SIG-M5 treated with dmso at 0.1 percent for 504 hours (cell line): ENCODE measurements at regions not wholly inside any gene's neighbourhood (a gene's known extent, or its start where the extent isn't known, plus 50 kb on each side); places are given as distances from the start of the nearest gene placed in this dataset.

ENCODE experiments used
- DNase-seq: peaks from one replicate; lab custom pipeline; 2025; ENCODE audit not compliant: unreplicated experiment; lab: John Stamatoyannopoulos, UW

GRCh38 chr6:156525541-156525940 lies 251.6 kb upstream of the ARID1B start:
- DNase-seq: no peak

DNA sequence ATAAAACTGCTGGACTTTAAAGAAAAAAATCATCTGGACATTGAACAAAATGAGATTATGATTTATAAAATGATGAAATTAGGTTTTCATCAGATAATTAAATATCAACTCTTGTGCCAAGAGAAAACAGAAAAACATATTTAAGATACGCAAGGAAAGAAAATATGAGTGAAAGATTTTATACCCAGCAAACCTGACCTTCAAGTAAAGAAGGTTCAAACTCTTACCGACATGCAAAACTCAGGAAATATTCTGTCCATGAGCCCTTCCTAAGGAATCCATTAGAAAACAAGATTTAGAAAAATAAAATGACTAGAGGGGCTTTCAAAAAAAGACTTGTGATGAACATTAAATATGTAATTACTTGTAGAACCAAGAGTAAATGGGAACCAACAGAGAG lies 257.2 kb upstream of the ARID1B start:
- no peak for DNase-seq

GRCh38 chr6:156517088-156517487 lies 260.1 kb upstream of the ARID1B start:
- no peak for DNase-seq

GRCh38 chr6:156515242-156515641 lies 261.9 kb upstream of the ARID1B start:
- DNase-seq: no peak

DNA sequence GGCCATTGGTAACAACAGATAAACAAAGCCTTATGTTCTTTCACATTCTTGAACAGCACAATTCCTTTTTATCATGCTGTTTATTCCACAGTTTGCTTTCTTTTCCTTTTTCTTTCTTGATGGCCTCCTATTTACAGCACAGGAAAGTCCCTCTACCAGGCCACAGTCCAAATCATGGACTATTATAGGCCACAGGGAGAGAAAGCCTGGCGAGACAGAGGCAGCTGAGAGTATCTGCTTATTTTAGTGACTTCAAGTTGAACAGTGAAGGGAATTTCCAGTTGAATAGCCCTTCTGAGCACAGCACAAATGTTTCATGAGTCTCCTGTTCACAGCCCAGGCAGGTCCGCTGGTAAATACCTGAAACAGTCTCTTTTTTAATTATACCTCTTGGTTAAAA lies 263.7 kb upstream of the ARID1B start:
- no peak for DNase-seq

DNA sequence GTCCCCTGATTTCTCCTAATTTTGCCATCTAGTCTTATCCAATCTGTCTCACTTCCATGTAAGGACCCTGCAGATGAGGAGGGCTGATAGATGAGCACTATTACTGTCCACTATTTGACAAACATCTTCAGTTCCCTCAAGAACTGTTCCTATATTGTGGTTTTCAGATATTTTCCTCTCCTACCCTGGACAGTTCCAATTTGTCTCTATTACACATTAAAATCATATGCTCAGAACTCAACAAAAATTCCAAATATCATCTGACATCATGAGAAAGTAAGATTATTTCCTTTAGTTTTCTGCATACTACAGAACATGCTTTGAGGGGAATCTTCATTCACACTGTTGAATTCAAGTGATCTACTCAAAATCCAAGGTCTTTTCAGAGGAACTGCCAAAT lies 265.6 kb upstream of the ARID1B start:
- DNase-seq: no peak

DNA sequence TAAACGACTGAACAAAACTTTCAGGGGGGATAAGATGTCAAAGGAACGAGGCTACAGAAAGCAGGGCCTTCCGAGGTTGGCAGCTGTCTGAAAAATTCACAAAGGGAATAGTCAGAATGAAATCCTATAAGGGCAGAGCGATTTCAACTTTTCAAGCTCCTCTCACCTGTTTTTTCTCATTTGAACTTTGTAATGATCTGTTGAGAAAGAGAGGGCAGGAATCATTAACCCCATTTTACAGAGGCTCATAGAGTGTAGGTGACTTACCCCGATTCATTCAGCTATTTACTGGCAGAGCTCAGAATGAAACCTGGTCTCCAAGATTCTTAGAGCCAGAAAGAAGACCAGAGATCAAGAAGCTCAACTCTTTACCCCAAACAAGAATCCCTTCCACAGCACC lies 266.1 kb upstream of the ARID1B start:
- DNase-seq: no peak

DNA sequence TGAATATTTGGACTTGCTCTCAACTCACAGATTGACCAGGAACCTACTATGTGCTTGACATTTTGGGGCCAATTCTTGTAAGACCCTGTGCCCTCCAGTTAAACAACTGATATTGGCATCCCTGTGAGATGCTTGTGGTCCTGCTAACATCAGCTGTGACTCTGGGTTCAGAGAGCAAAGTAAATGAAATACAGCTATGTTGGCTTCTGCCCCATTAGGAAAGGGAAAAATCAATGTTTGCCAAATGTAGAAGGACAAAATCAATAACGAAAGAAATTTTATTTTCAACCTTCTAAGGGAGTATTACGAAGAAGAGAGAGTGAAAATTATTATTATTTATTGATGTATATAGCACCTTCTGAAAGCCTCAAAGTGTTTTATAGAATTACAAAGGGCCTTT lies 266.9 kb upstream of the ARID1B start:
- DNase-seq: no peak

DNA sequence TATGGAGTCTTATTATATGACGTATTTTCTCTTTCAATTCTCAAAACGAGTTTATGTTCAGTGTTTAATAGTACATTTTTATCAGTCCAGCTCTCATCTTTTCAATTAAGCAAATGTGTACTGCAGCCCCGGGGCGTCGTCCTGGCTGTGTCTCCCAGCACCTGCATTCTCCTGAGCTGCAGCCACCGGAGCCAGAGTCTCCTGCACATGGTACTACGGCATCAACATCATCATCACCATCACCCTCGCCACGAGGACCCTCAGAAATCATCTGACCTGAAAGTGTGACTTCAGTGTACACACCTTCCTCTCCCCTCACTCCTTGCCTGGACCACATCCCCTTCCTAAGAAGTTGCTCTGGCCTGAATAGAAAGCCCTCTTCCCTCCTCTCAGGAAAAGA lies 267.7 kb upstream of the ARID1B start:
- no peak for DNase-seq

GRCh38 chr6:156508923-156509322 lies 268.3 kb upstream of the ARID1B start:
- DNase-seq: no peak

- DNase-seq: no peak
Measured at GRCh38 chr6:156508126-156508525, 269.1 kb upstream of the ARID1B start.

GRCh38 chr6:156507656-156508055 lies 269.5 kb upstream of the ARID1B start:
- no peak for DNase-seq

GRCh38 chr6:156507106-156507505 lies 270.1 kb upstream of the ARID1B start:
- DNase-seq: no peak

DNA sequence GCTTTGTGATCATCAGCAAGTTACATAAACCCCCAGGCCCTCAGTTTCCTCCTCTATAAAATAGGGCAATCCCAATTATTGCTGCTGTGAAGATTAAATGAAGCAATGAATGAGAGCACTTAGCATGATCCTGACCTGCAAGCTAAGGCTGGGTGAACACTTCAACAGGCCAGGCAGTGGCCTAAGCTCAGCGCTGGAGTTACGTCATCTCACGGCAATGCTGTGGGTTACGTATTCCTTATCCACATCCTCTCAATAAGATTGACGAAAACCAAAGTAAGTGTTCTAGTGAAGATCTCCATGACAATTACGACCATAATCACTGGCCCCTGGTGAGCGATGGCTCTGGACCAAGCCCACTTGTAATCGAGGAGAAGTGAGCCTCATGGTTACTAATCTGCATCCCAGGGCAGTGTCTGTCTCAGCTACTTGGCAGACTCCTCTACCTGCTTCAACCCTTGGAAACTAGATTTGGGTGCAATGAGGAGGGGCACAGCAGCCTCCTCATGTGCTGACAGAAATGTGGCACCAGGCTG lies 274.1 kb upstream of the ARID1B start:
- DNase-seq: no peak

DNA sequence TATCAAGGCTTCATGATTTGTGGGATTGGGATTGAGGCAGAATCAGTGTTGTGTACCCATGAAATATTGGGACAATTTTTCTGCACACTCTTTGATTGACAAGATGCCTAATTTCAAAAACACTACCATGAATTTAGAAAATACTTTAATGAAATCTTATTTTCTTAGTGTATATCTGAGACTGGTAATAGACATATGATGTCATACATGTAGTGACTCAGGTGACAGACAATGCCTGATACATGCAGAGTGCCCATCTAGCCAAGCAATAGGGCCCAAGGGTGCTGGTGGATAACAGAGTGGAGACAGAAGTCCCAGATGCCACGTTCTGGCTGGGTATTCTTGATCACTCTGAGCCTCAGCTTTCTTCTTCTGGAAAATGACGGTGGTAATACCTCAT lies 279.6 kb upstream of the ARID1B start:
- no peak for DNase-seq

DNA sequence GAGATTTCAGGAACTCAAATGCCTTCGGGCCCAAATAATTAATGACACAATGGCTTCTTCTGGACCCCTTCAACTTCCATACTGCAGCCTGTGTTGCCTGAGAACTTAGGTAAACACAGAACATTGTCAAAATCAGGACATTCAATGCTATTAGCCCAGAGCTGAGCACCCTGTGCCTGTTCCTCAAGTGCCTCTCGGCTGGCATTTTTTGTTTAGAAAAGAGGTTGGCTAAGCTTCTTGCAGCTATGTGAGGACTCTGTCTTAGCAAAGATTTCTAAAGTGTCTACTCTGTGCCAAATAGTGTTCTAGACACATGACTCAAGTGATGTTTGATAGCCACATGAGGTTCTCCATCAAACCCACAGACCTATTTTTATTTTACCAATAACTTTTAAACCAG lies 289.3 kb upstream of the ARID1B start:
- no peak for DNase-seq

DNA sequence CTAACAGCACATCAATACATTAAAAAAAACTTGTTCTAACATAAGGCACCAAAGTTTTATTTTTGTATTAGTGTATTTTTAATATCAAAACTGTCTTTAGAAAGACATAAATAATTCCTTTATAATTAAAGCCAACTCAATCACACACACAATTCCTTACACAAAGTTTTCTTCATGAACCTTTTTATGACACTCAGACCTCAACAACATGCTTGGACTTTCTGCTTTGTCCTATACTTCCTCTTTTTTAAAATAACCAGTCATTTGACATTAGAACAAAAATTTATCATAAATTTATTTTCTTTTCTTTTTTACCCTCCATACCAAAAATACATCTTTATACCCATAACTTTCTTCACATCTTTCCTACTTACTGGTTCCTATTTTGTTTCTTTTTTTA lies 292.0 kb upstream of the ARID1B start:
- no peak for DNase-seq

DNA sequence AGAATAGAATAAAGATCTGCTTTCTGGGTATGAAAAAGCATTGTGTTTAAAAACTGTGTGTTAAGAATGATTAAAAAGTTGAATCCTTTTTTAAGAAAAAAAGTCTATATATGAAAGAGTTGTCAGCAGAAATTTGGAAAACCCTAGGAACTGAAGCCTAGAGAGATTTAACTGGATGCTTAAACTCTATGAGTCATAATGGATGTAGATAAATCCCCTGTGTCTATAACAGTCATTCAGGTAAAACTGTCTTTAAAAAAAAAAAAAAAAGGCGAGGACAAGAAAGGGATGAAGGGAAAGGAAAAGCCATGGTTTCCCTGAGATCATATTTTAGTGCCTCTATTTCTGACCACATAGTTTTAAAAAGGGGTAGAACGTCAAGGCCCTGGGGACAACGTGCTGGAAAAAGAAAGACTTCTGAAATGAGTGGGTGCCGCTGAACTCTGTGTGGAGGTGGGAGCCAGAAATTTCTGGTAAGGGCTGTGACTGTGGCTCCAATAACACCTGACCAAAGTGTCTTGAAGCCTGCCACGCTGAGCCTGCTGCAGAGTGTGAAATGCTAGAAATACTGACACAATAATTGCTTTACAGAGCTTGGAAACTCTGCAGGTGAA lies 302.6 kb upstream of the ARID1B start:
- no peak for DNase-seq

DNA sequence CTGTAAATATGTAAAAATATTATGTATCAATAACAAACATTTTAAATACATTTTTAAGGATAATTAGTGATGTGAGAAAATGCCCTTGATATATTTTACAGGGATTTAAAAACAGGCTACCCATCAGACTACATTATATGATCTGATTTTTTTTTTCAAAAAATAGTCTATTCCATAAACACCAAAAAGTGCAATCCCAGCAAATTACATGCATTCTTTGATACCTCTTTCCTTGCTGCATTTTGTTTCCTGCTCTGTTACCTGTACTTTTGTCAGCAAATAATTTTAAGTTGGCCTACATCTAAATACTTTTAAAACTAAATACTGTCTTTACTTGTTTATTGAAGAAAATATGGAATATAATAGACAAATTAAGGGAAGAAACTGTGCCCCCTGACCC lies 306.2 kb upstream of the ARID1B start:
- DNase-seq: no peak

- DNase-seq: no peak
Measured at GRCh38 chr6:156464100-156464878, 312.9 kb upstream of the ARID1B start.

DNA sequence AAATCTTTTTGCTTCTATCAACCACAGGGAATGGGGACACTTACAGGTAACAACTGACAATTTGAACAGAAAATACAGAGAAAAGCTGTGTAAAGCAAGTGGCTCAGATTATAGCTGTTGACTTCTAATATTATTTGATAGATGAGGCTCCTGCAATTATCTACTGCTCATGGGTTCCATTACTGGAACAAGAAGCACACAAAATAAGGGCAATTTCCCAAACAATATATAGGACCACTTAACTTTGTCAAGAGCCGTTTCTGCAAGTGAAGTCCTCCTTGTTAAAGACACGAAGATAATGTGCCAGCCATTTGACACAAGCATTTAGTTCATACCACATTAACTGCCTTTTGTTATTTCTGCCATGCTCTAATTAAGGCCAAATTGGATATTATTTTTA lies 315.5 kb upstream of the ARID1B start:
- no peak for DNase-seq

DNA sequence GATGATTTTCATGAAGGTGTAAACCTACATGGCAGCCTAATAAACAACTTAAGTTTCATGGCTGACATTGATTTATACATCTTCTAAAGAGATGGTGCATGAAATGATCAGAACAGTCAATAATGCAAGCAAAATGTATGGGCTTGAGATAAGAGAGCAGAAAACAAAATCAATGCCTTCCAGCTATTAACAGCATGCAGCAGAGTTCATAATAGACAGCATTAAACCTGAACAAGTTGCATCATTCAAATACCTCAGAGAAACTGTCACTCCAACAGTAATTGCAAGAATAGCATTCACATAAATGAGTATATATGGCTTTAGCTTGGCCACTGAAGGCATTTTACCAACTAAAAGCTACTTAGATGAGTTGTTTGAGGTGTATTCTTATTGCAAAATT lies 319.6 kb upstream of the ARID1B start:
- no peak for DNase-seq

- no peak for DNase-seq
Measured at GRCh38 chr6:156455847-156456246, 321.3 kb upstream of the ARID1B start.
